T-helper 2 cell treated with Interferon-gamma antibody and Interleukin-4, amounts not matched to agents 5 μg/mL and 100 μg/mL, for 36 hours (primary cell): ENCODE measurements at regions not wholly inside any gene's neighbourhood (a gene's known extent, or its start where the extent isn't known, plus 50 kb on each side); places are given as distances from the start of the nearest gene placed in this dataset.
"Not testable (repeated sequence)": the region's sequence is repeated elsewhere in the genome, so short reads cannot be mapped to it uniquely, and the experiment has no call there.

ENCODE experiments used
- DNase-seq: peaks from one replicate; pipeline ENCODE4 v3.0.0; 2021; ENCODE audit warnings: low spot score
- H3K27ac Mint-ChIP-seq: one replicate; pipeline ENCODE4 v1.8.0; 2021; ENCODE audit warnings: mild to moderate bottlenecking, mixed read lengths
- H3K27me3 Mint-ChIP-seq: one replicate; pipeline ENCODE4 v1.8.0; 2021; ENCODE audit warnings: low read depth, mixed read lengths
- H3K36me3 Mint-ChIP-seq: one replicate; pipeline ENCODE4 v1.8.0; 2021; ENCODE audit warnings: low read depth, mixed read lengths
- H3K4me1 Mint-ChIP-seq: one replicate; pipeline ENCODE4 v1.8.0; 2021; ENCODE audit warnings: low read depth, mixed read lengths
- H3K4me3 Mint-ChIP-seq: one replicate; pipeline ENCODE4 v1.8.0; 2022; ENCODE audit warnings: mild to moderate bottlenecking, moderate library complexity, mixed read lengths
- H3K9me3 Mint-ChIP-seq: one replicate; pipeline ENCODE4 v1.8.0; 2021; ENCODE audit warnings: mixed read lengths

DNA sequence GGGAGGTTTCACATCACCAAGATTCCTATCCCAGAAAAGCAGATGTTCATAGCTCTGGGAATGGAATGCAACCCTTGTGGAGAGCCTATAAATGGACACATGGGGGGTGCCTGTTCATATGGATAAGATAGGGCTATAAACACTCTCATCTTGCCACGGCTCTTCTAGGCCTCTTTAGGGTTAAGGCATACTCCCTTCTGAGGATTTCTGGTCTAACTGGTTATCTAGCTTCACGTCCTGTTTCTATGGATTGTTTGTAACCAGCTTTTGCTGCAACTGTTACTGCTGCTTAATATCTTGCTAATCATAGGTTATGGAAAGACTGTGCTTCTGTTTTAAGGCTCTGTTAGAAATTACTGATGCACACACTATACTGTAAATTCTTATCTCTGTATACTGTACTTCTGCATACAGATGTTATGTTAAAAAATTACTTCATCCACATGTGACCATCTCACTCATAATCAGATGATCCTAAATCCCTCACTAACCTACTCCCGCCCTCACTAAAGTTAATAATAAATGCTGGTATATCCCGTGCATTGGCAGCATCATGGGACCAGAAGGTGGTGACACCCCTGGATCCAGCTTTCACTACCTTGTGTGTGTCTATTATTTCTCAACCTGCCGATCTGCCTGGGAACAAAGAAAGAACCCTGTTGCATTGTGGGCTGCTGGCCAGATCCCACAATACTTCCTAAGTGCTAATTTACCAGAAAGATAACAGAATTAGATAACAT is 68.7 kb downstream of the PRKAB2 start:
- not testable (repeated sequence) for H3K36me3 Mint-ChIP-seq, H3K27ac Mint-ChIP-seq, DNase-seq, H3K4me3 Mint-ChIP-seq, H3K27me3 Mint-ChIP-seq, H3K4me1 Mint-ChIP-seq, H3K9me3 Mint-ChIP-seq

- Mint-ChIP-seq H3K27me3 (peaks cover 15% of the 10 kb centered on the region), H3K9me3 (no peaks in the 10 kb centered on the region), H3K36me3 (no peaks in the 10 kb centered on the region), H3K4me3 (no peak overlapping the region), H3K27ac (no peak overlapping the region), H3K4me1 (no peaks in the 10 kb centered on the region)
- DNase-seq = no peak
Measured at GRCh38 chr1:147099192-147099591, 73.1 kb downstream of the PRKAB2 start.

GRCh38 chr1:147098338-147098973 is 73.8 kb downstream of the PRKAB2 start:
- not testable (repeated sequence) for H3K4me3 Mint-ChIP-seq, H3K4me1 Mint-ChIP-seq, H3K36me3 Mint-ChIP-seq, DNase-seq, H3K27ac Mint-ChIP-seq, H3K9me3 Mint-ChIP-seq
- H3K27me3 Mint-ChIP-seq = peaks cover 16% of the 10 kb centered on the region

- Mint-ChIP-seq H3K27ac (no peak overlapping the region), H3K4me3 (no peak overlapping the region), H3K9me3 (no peaks in the 10 kb centered on the region), H3K4me1 (no peaks in the 10 kb centered on the region), H3K27me3 (peaks cover 25% of the 10 kb centered on the region), H3K36me3 (no peaks in the 10 kb centered on the region)
- no peak for DNase-seq
Measured at GRCh38 chr1:147095691-147096090, 76.6 kb downstream of the PRKAB2 start.

GRCh38 chr1:147091801-147092200 is 80.5 kb downstream of the PRKAB2 start:
- H3K27me3 Mint-ChIP-seq = peaks cover 51% of the 10 kb centered on the region

DNA sequence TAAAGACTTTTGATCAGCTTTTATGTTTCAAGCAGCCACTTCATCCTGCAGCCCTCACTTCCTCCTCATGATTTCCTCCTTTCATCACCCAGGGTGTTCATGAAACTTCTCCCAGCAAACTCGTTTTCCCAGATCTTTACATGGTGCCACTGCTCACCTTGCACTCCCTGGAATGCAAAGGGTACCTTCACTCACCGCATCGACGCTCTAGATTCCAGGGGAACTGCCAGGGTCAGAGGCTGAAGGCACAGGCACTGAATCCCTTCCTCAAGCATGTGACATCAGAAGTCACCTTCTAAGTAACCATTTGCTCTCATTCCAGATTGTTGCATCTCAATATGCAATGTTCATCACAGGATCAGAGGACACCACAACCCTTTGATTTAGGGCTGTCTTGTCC is 82.8 kb downstream of the PRKAB2 start:
- H3K4me3 Mint-ChIP-seq = no peak overlapping the region
- no peak for DNase-seq
- peaks cover 58% of the 10 kb centered on the region for H3K27me3 Mint-ChIP-seq
- H3K9me3 Mint-ChIP-seq = no peaks in the 10 kb centered on the region
- H3K36me3 Mint-ChIP-seq = no peaks in the 10 kb centered on the region
- H3K4me1 Mint-ChIP-seq = peaks cover 4% of the 10 kb centered on the region
- no peak overlapping the region for H3K27ac Mint-ChIP-seq

More at GRCh38 chr1:147091801-147092200, 80.5 kb downstream of the PRKAB2 start:
- Mint-ChIP-seq H3K36me3 (no peaks in the 10 kb centered on the region), H3K9me3 (no peaks in the 10 kb centered on the region), H3K4me3 (no peak overlapping the region), H3K27ac (no peak overlapping the region), H3K4me1 (no peaks in the 10 kb centered on the region)
- no peak for DNase-seq

GRCh38 chr1:147086129-147086528 is 86.1 kb downstream of the PRKAB2 start:
- Mint-ChIP-seq H3K36me3 (no peaks in the 10 kb centered on the region), H3K4me1 (peaks cover 17% of the 10 kb centered on the region), H3K9me3 (no peaks in the 10 kb centered on the region), H3K27ac (no peak overlapping the region), H3K4me3 (no peak overlapping the region), H3K27me3 (peaks cover 71% of the 10 kb centered on the region)
- no peak for DNase-seq

GRCh38 chr1:147084273-147085096 is 87.8 kb downstream of the PRKAB2 start:
- Mint-ChIP-seq H3K36me3 (no peaks in the 10 kb centered on the region), H3K9me3 (no peaks in the 10 kb centered on the region), H3K27me3 (peaks cover 77% of the 10 kb centered on the region), H3K4me3 (peak overlapping the region; percentile 95), H3K27ac (peak overlapping the region; percentile 99), H3K4me1 (peaks cover 24% of the 10 kb centered on the region)
- DNase-seq = peak; percentile 85

- DNase-seq = no peak
- Mint-ChIP-seq H3K27me3 (peaks cover 78% of the 10 kb centered on the region), H3K4me1 (peaks cover 27% of the 10 kb centered on the region), H3K27ac (no peak overlapping the region), H3K36me3 (no peaks in the 10 kb centered on the region), H3K4me3 (peak overlapping the region; percentile 95), H3K9me3 (no peaks in the 10 kb centered on the region)
Measured at GRCh38 chr1:147083919-147084272, 88.4 kb downstream of the PRKAB2 start.

- peaks cover 34% of the 10 kb centered on the region for H3K4me1 Mint-ChIP-seq
- H3K27ac Mint-ChIP-seq = peak overlapping the region; percentile 11
- no peaks in the 10 kb centered on the region for H3K9me3 Mint-ChIP-seq
- H3K4me3 Mint-ChIP-seq = peak overlapping the region; percentile 62
- peaks cover 85% of the 10 kb centered on the region for H3K27me3 Mint-ChIP-seq
- H3K36me3 Mint-ChIP-seq = no peaks in the 10 kb centered on the region
- no peak for DNase-seq
Measured at GRCh38 chr1:147080671-147081394, 91.4 kb downstream of the PRKAB2 start.

DNA sequence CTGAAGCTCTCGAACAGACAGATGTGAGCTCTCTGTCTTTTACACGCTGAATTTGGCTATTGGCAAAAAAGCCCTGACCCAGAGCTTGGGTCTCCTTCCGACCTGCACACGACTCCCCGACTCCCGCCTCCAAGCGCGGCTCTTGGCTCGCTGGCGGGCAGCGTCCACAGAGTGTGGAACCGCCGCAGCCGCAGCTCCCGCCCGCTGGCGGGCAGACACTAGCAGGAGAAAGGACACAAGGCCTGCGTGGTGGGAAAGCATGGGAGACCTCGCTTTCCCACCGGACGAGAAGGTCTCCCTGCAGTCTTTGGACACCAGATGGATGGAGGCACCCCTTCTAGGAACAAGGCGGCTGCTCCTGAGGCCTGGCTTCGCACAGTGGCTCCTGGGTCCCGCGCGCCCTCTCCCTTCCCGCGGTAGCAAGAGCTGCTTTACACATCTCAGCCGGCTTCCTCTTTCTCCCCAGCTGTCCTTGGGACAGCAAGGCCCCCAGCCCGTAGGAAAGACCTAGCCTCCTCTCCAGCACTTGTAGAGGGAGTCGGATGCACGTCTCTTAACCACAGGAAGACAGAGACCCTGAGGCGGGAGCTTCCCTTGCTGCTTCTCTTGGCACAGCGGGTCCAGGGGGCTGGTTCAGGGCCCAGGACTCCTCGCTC is 92.1 kb downstream of the PRKAB2 start:
- H3K4me3 Mint-ChIP-seq = peak overlapping the region; percentile 62
- H3K4me1 Mint-ChIP-seq = peaks cover 34% of the 10 kb centered on the region
- no peak for DNase-seq
- no peak overlapping the region for H3K27ac Mint-ChIP-seq
- H3K36me3 Mint-ChIP-seq = no peaks in the 10 kb centered on the region
- H3K27me3 Mint-ChIP-seq = peaks cover 86% of the 10 kb centered on the region
- no peaks in the 10 kb centered on the region for H3K9me3 Mint-ChIP-seq

DNA sequence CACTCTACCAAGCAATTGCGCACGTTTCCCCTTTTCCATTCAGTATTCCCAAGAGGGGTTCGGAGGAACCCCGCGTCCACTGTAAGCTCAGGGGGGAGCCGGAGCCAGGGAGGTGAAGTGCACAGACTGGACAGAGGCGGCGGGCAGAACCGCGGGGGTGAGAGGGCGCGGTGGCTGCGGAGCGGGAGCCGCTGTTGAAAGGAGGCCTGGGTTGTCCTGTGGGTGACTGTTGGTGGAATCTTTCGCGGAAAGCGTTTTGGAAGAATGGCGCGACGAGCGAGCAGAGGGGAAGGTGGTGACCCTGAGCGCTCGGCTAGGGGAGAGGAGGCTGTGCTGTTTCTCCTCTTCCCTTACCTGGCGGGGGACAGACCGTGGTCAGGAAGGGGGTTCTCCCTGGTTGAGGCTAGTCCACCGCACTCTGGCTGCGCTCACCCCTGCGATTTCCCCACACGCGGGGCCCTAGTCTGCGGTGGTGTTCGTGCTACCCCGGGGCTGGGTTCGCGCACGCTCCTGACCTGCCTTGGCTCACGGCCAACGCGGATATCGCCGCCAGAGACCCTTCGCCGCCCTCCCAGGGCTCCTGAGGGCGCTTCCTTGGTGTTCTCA is 92.8 kb downstream of the PRKAB2 start:
- Mint-ChIP-seq H3K27ac (peak overlapping the region; percentile 55), H3K36me3 (no peaks in the 10 kb centered on the region), H3K27me3 (peaks cover 87% of the 10 kb centered on the region), H3K4me1 (peaks cover 30% of the 10 kb centered on the region), H3K9me3 (no peaks in the 10 kb centered on the region), H3K4me3 (peak overlapping the region; percentile 62)
- DNase-seq = no peak
